HepG2 (cell line): ENCODE measurements at regions not wholly inside any gene's neighbourhood (a gene's known extent, or its start where the extent isn't known, plus 50 kb on each side); places are given as distances from the start of the nearest gene placed in this dataset.

Source experiments
- ARID3A ChIP-seq: IDR thresholded peaks from 2 replicates; pipeline ENCODE4 v1.6.1; 2012; ENCODE audit warnings: low read depth, low read length, improper control_type of control experiment
- ATF2 ChIP-seq: sonication (generic); formaldehyde crosslinking; IDR thresholded peaks from 2 replicates; pipeline ENCODE4 v1.4.0; 2020; ENCODE audit warnings: missing genetic modification reagents
- CBX5 ChIP-seq: sonication (generic); formaldehyde crosslinking; IDR thresholded peaks from 2 replicates; pipeline ENCODE4 v1.4.0; 2020; ENCODE audit warnings: missing genetic modification reagents, borderline replicate concordance
- CHD2 ChIP-seq: IDR thresholded peaks from 2 replicates; pipeline ENCODE4 v1.6.1; 2011; ENCODE audit warnings: low read depth, low read length, improper control_type of control experiment
- ETV6 ChIP-seq: sonication (generic); formaldehyde crosslinking; conservative IDR thresholded peaks from 2 replicates; pipeline ENCODE4 v1.4.0; 2020; ENCODE audit warnings: missing genetic modification reagents
- FOXP1 ChIP-seq, 2 experiments: fragments of 450-650 bp in 1 of 2; IDR thresholded peaks; 2 replicates each; pipeline ENCODE4 v1.6.1; 2017 to 2018; ENCODE audit warnings: antibody characterized with exemption in 1 of 2
- GLI4 ChIP-seq: sonication (generic); formaldehyde crosslinking; IDR thresholded peaks from 2 replicates; pipeline ENCODE4 v1.5.1; 2020; ENCODE audit warnings: missing genetic modification reagents, mild to moderate bottlenecking, moderate library complexity, borderline replicate concordance
- KLF12 ChIP-seq: sonication (generic); formaldehyde crosslinking; IDR thresholded peaks from 2 replicates; pipeline ENCODE4 v1.4.0; 2020; ENCODE audit warnings: missing genetic modification reagents, borderline replicate concordance
- MIER2 ChIP-seq: IDR thresholded peaks from 2 replicates; pipeline ENCODE4 v1.6.1; 2016; ENCODE audit warnings: missing biosample characterization, missing genetic modification reagents
- NR2F2 ChIP-seq: IDR thresholded peaks from 2 replicates; pipeline ENCODE4 v1.6.1; 2012; ENCODE audit warnings: low read depth, inconsistent platforms, borderline replicate concordance
- SNAPC5 ChIP-seq: sonication (generic); formaldehyde crosslinking; IDR thresholded peaks from 2 replicates; pipeline ENCODE4 v1.8.1; 2023; ENCODE audit warnings: mild to moderate bottlenecking, missing genetic modification reagents, borderline replicate concordance
- USF2 ChIP-seq, 2 experiments: sonication (generic) in 1 of 2; formaldehyde crosslinking in 1 of 2; IDR thresholded peaks; 2 replicates each; pipeline versions ENCODE4 v1.5.1 to v1.6.1; 2011 to 2020; ENCODE audit warnings: borderline replicate concordance in 1 of 2, low read depth in 1 of 2, low read length in 1 of 2, mild to moderate bottlenecking in 1 of 2, missing genetic modification reagents in 1 of 2, moderate library complexity in 1 of 2
- ZGPAT ChIP-seq: IDR thresholded peaks from 2 replicates; pipeline ENCODE4 v1.6.1; 2016; ENCODE audit warnings: mild to moderate bottlenecking
- ZMYM3 ChIP-seq: sonication (generic); formaldehyde crosslinking; IDR thresholded peaks from 2 replicates; pipeline ENCODE4 v1.5.1; 2020; ENCODE audit warnings: mild to moderate bottlenecking, missing genetic modification reagents
- ZNF121 ChIP-seq: sonication (generic); formaldehyde crosslinking; IDR thresholded peaks from 2 replicates; pipeline ENCODE4 v1.5.0; 2020; ENCODE audit warnings: mild to moderate bottlenecking, missing genetic modification reagents

- TF ChIP-seq GLI4 (CRISPR knock-in tag) (no peak), ZMYM3 (CRISPR knock-in tag) (peak; percentile 63; the same call in 1 of the 2 replicates), FOXP1 (IDR thresholded peaks at IDR 0.05) (no peak), FOXP1 (CRISPR knock-in tag; IDR thresholded peaks at IDR 0.05) (no peak), ZGPAT (CRISPR knock-in tag) (no peak), MIER2 (no peak), KLF12 (CRISPR knock-in tag) (no peak), USF2 (IDR thresholded peaks at IDR 0.05; ENCODE audit: low read depth, low read length) (no peak), USF2 (CRISPR knock-in tag; IDR thresholded peaks at IDR 0.05; ENCODE audit: borderline replicate concordance) (no peak), NR2F2 (no peak), SNAPC5 (CRISPR knock-in tag) (peak; percentile 54; the same call in 1 of the 2 replicates), ETV6 (CRISPR knock-in tag) (no peak), CBX5 (CRISPR knock-in tag) (no peak), CHD2 (no peak), ZNF121 (CRISPR knock-in tag) (0 out of 2 replicates have a peak, but pooled peaks have one; percentile 12), ATF2 (CRISPR knock-in tag) (no peak), ARID3A (no peak)
Observed at GRCh38 chr20:50378170-50379000, 131.8 kb upstream of the PTPN1 start (continued).
